ENCODE measurements at regions not wholly inside any gene's neighbourhood (a gene's known extent, or its start where the extent isn't known, plus 50 kb on each side); places are given as distances from the start of the nearest gene placed in this dataset.

GRCh38 chr17:71247441-71248015, 873.3 kb upstream of the SOX9 start:
- H3K9me3 ChIP-seq (ENCODE audit: control insufficient read depth, insufficient read depth, low read length) = no peaks in the 10 kb centered on the region
- H3K36me3 ChIP-seq (ENCODE audit: insufficient read depth, low read length) = no peaks in the 10 kb centered on the region
- H3K9ac ChIP-seq (ENCODE audit: low read depth, low read length) = no peak overlapping the region
- H3K4me1 ChIP-seq (ENCODE audit: insufficient read depth, low read length) = no peaks in the 10 kb centered on the region

- no peak overlapping the region for H3K9ac ChIP-seq (ENCODE audit: low read depth, low read length)
- H3K36me3 ChIP-seq (ENCODE audit: insufficient read depth, low read length) = no peaks in the 10 kb centered on the region
- H3K9me3 ChIP-seq (ENCODE audit: control insufficient read depth, insufficient read depth, low read length) = no peaks in the 10 kb centered on the region
- no peaks in the 10 kb centered on the region for H3K4me1 ChIP-seq (ENCODE audit: insufficient read depth, low read length)
These were observed 869.5 kb upstream of the SOX9 start for GRCh38 chr17:71251276-71251675.

- Histone ChIP-seq H3K9me3 (ENCODE audit: control insufficient read depth, insufficient read depth, low read length) (no peaks in the 10 kb centered on the region), H3K4me1 (ENCODE audit: insufficient read depth, low read length) (no peaks in the 10 kb centered on the region), H3K36me3 (ENCODE audit: insufficient read depth, low read length) (no peaks in the 10 kb centered on the region), H3K9ac (ENCODE audit: low read depth, low read length) (no peak overlapping the region)
These were observed 868.9 kb upstream of the SOX9 start for GRCh38 chr17:71251951-71252350.

- H3K36me3 ChIP-seq (ENCODE audit: insufficient read depth, low read length) = no peaks in the 10 kb centered on the region
- no peaks in the 10 kb centered on the region for H3K4me1 ChIP-seq (ENCODE audit: insufficient read depth, low read length)
- H3K9me3 ChIP-seq (ENCODE audit: control insufficient read depth, insufficient read depth, low read length) = no peaks in the 10 kb centered on the region
- H3K9ac ChIP-seq (ENCODE audit: low read depth, low read length) = no peak overlapping the region
These were observed 868.4 kb upstream of the SOX9 start for GRCh38 chr17:71252436-71252835.

GRCh38 chr17:71257096-71257495, 863.7 kb upstream of the SOX9 start:
- Histone ChIP-seq H3K9ac (ENCODE audit: low read depth, low read length) (no peak overlapping the region), H3K36me3 (ENCODE audit: insufficient read depth, low read length) (no peaks in the 10 kb centered on the region), H3K9me3 (ENCODE audit: control insufficient read depth, insufficient read depth, low read length) (no peaks in the 10 kb centered on the region), H3K4me1 (ENCODE audit: insufficient read depth, low read length) (no peaks in the 10 kb centered on the region)

GRCh38 chr17:71260366-71260940, 860.4 kb upstream of the SOX9 start:
- H3K9me3 ChIP-seq (ENCODE audit: control insufficient read depth, insufficient read depth, low read length) = no peaks in the 10 kb centered on the region; the same call in 1 of the 2 replicates
- no peaks in the 10 kb centered on the region for H3K4me1 ChIP-seq (ENCODE audit: insufficient read depth, low read length)
- H3K9ac ChIP-seq (ENCODE audit: low read depth, low read length) = no peak overlapping the region
- no peaks in the 10 kb centered on the region for H3K36me3 ChIP-seq (ENCODE audit: insufficient read depth, low read length)

- no peak overlapping the region for H3K9ac ChIP-seq (ENCODE audit: low read depth, low read length)
- no peaks in the 10 kb centered on the region for H3K36me3 ChIP-seq (ENCODE audit: insufficient read depth, low read length)
- no peaks in the 10 kb centered on the region for H3K4me1 ChIP-seq (ENCODE audit: insufficient read depth, low read length)
- H3K9me3 ChIP-seq (ENCODE audit: control insufficient read depth, insufficient read depth, low read length) = no peaks in the 10 kb centered on the region; the same call in 1 of the 2 replicates
These were observed 858.2 kb upstream of the SOX9 start for GRCh38 chr17:71262586-71262985.

- Histone ChIP-seq H3K4me1 (ENCODE audit: insufficient read depth, low read length) (no peaks in the 10 kb centered on the region), H3K9me3 (ENCODE audit: control insufficient read depth, insufficient read depth, low read length) (no peaks in the 10 kb centered on the region; the same call in none of the 2 replicates), H3K36me3 (ENCODE audit: insufficient read depth, low read length) (no peaks in the 10 kb centered on the region), H3K9ac (ENCODE audit: low read depth, low read length) (no peak overlapping the region)
These were observed 853.2 kb upstream of the SOX9 start for GRCh38 chr17:71267668-71268067.

- no peaks in the 10 kb centered on the region; the same call in none of the 2 replicates for H3K9me3 ChIP-seq (ENCODE audit: control insufficient read depth, insufficient read depth, low read length)
- H3K9ac ChIP-seq (ENCODE audit: low read depth, low read length) = no peak overlapping the region
- no peaks in the 10 kb centered on the region for H3K4me1 ChIP-seq (ENCODE audit: insufficient read depth, low read length)
- H3K36me3 ChIP-seq (ENCODE audit: insufficient read depth, low read length) = no peaks in the 10 kb centered on the region
These were observed 851.6 kb upstream of the SOX9 start for GRCh38 chr17:71269201-71269600.

- no peaks in the 10 kb centered on the region for H3K4me1 ChIP-seq (ENCODE audit: insufficient read depth, low read length)
- no peak overlapping the region for H3K9ac ChIP-seq (ENCODE audit: low read depth, low read length)
- H3K9me3 ChIP-seq (ENCODE audit: control insufficient read depth, insufficient read depth, low read length) = no peaks in the 10 kb centered on the region; the same call in 1 of the 2 replicates
- no peaks in the 10 kb centered on the region for H3K36me3 ChIP-seq (ENCODE audit: insufficient read depth, low read length)
These were observed 847.4 kb upstream of the SOX9 start for GRCh38 chr17:71273441-71273840.

GRCh38 chr17:71276079-71276478, 844.7 kb upstream of the SOX9 start:
- Histone ChIP-seq H3K36me3 (ENCODE audit: insufficient read depth, low read length) (no peaks in the 10 kb centered on the region), H3K9me3 (ENCODE audit: control insufficient read depth, insufficient read depth, low read length) (no peaks in the 10 kb centered on the region), H3K9ac (ENCODE audit: low read depth, low read length) (no peak overlapping the region), H3K4me1 (ENCODE audit: insufficient read depth, low read length) (no peaks in the 10 kb centered on the region)

GRCh38 chr17:71283486-71283885, 837.3 kb upstream of the SOX9 start:
- peaks cover 7% of the 10 kb centered on the region; the same call in 1 of the 2 replicates for H3K4me1 ChIP-seq (ENCODE audit: insufficient read depth, low read length)
- no peaks in the 10 kb centered on the region for H3K9me3 ChIP-seq (ENCODE audit: control insufficient read depth, insufficient read depth, low read length)
- H3K9ac ChIP-seq (ENCODE audit: low read depth, low read length) = no peak overlapping the region
- H3K36me3 ChIP-seq (ENCODE audit: insufficient read depth, low read length) = no peaks in the 10 kb centered on the region

GRCh38 chr17:71284032-71284755, 836.6 kb upstream of the SOX9 start:
- Histone ChIP-seq H3K4me1 (ENCODE audit: insufficient read depth, low read length) (peaks cover 7% of the 10 kb centered on the region; the same call in 1 of the 2 replicates), H3K9ac (ENCODE audit: low read depth, low read length) (no peak overlapping the region), H3K36me3 (ENCODE audit: insufficient read depth, low read length) (no peaks in the 10 kb centered on the region), H3K9me3 (ENCODE audit: control insufficient read depth, insufficient read depth, low read length) (no peaks in the 10 kb centered on the region)

- Histone ChIP-seq H3K9me3 (ENCODE audit: control insufficient read depth, insufficient read depth, low read length) (no peaks in the 10 kb centered on the region), H3K36me3 (ENCODE audit: insufficient read depth, low read length) (no peaks in the 10 kb centered on the region), H3K4me1 (ENCODE audit: insufficient read depth, low read length) (peaks cover 7% of the 10 kb centered on the region; the same call in 1 of the 2 replicates), H3K9ac (ENCODE audit: low read depth, low read length) (no peak overlapping the region)
These were observed 834.2 kb upstream of the SOX9 start for GRCh38 chr17:71286625-71287024.

Measured in ES-I3 (cell line).